HL-60 (cell line): ENCODE measurements at regions not wholly inside any gene's neighbourhood (a gene's known extent, or its start where the extent isn't known, plus 50 kb on each side); places are given as distances from the start of the nearest gene placed in this dataset.

Experiments
- DNase-seq, 2 experiments: peaks; one replicate each; pipeline ENCODE4 v3.0.0-alpha.2; 2010 to 2020; ENCODE audit warnings: low read depth in 1 of 2, low spot score in 1 of 2
- H3K27ac ChIP-seq: fragments of 250-450 bp; sonication (Bioruptor Pico); replicated peaks from 2 replicates; pipeline ENCODE4 v1.5.1; 2020; ENCODE audit warnings: mild to moderate bottlenecking, moderate library complexity
- H3K27me3 ChIP-seq: fragments of 250-450 bp; sonication (Bioruptor Pico); 2 replicates; pipeline ENCODE4 v1.5.1; 2021; ENCODE audit warnings: mild to moderate bottlenecking, moderate library complexity; ENCODE audit not compliant: insufficient read depth, poor library complexity, severe bottlenecking
- H3K4me3 ChIP-seq: replicated peaks from 2 replicates; pipeline ENCODE4 v1.5.1; 2011; ENCODE audit warnings: mild to moderate bottlenecking, control low read depth, low read length; ENCODE audit not compliant: insufficient read depth
- GABPA ChIP-seq: IDR thresholded peaks from 2 replicates; pipeline ENCODE4 v1.6.1; 2012; ENCODE audit warnings: low read depth
- POLR2AphosphoS5 ChIP-seq: IDR thresholded peaks from 2 replicates; pipeline ENCODE4 v1.6.1; 2012; ENCODE audit warnings: low read depth
- SPI1 ChIP-seq: IDR thresholded peaks from 2 replicates; pipeline ENCODE4 v1.6.1; 2012; ENCODE audit warnings: low read depth, mild to moderate bottlenecking, borderline replicate concordance
- TF ChIP-seq, protein P1 (sequence below): IDR thresholded peaks from 2 replicates; pipeline ENCODE4 v1.6.1; 2012; ENCODE audit warnings: low read depth; ENCODE audit not compliant: insufficient replicate concordance
- TF ChIP-seq, protein P2 (sequence below): IDR thresholded peaks from one replicate; pipeline ENCODE4 v1.5.1; 2011; ENCODE audit warnings: low read length, control low read depth, inconsistent platforms; ENCODE audit not compliant: insufficient read depth

GRCh38 chr3:77887611-77888010 is 847.7 kb downstream of the ROBO2 start:
- H3K27ac ChIP-seq = no peak overlapping the region
- H3K27me3 ChIP-seq = no peaks in the 10 kb centered on the region
- no peak for DNase-seq
- H3K4me3 ChIP-seq = no peak overlapping the region
- TF ChIP-seq SPI1 (no peak), GABPA (no peak)

GRCh38 chr3:77889616-77890015 is 849.7 kb downstream of the ROBO2 start:
- no peak for TF ChIP-seq POLR2AphosphoS5
- TF ChIP-seq, protein P1, sequence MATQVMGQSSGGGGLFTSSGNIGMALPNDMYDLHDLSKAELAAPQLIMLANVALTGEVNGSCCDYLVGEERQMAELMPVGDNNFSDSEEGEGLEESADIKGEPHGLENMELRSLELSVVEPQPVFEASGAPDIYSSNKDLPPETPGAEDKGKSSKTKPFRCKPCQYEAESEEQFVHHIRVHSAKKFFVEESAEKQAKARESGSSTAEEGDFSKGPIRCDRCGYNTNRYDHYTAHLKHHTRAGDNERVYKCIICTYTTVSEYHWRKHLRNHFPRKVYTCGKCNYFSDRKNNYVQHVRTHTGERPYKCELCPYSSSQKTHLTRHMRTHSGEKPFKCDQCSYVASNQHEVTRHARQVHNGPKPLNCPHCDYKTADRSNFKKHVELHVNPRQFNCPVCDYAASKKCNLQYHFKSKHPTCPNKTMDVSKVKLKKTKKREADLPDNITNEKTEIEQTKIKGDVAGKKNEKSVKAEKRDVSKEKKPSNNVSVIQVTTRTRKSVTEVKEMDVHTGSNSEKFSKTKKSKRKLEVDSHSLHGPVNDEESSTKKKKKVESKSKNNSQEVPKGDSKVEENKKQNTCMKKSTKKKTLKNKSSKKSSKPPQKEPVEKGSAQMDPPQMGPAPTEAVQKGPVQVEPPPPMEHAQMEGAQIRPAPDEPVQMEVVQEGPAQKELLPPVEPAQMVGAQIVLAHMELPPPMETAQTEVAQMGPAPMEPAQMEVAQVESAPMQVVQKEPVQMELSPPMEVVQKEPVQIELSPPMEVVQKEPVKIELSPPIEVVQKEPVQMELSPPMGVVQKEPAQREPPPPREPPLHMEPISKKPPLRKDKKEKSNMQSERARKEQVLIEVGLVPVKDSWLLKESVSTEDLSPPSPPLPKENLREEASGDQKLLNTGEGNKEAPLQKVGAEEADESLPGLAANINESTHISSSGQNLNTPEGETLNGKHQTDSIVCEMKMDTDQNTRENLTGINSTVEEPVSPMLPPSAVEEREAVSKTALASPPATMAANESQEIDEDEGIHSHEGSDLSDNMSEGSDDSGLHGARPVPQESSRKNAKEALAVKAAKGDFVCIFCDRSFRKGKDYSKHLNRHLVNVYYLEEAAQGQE = no peak
- no peak for TF ChIP-seq GABPA
- TF ChIP-seq SPI1 = no peak
- TF ChIP-seq, protein P2, sequence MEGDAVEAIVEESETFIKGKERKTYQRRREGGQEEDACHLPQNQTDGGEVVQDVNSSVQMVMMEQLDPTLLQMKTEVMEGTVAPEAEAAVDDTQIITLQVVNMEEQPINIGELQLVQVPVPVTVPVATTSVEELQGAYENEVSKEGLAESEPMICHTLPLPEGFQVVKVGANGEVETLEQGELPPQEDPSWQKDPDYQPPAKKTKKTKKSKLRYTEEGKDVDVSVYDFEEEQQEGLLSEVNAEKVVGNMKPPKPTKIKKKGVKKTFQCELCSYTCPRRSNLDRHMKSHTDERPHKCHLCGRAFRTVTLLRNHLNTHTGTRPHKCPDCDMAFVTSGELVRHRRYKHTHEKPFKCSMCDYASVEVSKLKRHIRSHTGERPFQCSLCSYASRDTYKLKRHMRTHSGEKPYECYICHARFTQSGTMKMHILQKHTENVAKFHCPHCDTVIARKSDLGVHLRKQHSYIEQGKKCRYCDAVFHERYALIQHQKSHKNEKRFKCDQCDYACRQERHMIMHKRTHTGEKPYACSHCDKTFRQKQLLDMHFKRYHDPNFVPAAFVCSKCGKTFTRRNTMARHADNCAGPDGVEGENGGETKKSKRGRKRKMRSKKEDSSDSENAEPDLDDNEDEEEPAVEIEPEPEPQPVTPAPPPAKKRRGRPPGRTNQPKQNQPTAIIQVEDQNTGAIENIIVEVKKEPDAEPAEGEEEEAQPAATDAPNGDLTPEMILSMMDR = no peak
- DNase-seq = no peak
- no peak overlapping the region for H3K27ac ChIP-seq
- no peak overlapping the region for H3K4me3 ChIP-seq
- no peaks in the 10 kb centered on the region for H3K27me3 ChIP-seq

DNA sequence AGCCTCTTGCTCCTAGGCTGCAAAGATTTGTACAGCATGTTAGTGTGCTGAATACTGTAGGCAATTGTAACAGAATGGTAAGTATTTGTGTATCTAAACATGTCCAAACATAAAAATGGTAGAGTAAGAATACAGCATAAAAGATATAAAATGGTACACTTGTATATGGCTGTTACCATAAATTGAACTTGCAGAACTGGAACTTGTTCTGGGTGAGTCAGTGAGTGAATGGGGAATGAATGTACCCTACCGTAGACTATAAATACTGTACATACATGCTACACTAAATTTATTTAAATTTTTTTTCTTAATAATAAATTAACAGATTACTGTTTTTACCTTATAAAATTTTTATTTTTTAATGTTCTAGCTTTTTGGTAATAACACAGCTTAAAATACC is 858.7 kb downstream of the ROBO2 start:
- TF ChIP-seq, protein P1 = no peak
- Histone ChIP-seq H3K4me3 (no peak overlapping the region), H3K27me3 (no peaks in the 10 kb centered on the region), H3K27ac (no peak overlapping the region)
- no peak for DNase-seq

DNA sequence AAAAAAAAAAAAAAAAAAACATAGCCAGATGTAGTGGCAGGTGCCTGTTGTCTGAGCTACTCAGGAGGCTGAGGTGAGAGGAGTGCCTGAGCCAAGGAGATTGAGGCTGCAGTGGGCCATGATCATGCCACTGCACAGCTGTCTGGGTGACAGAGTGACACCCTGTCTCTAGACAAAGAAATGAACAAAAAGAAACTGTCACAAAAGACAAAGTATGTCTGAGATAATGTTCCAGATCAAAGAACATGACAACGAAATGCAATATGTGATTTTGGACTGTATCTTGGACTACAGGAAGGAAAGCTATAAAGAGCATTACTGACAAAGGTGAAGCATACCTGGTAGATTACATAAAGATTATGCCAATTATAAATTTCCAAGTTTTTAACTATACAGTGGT is 862.8 kb downstream of the ROBO2 start:
- Histone ChIP-seq H3K27ac (no peak overlapping the region), H3K27me3 (no peaks in the 10 kb centered on the region), H3K4me3 (no peak overlapping the region)
- no peak for DNase-seq
- TF ChIP-seq, protein P2 = no peak
- TF ChIP-seq, protein P1 = no peak
- TF ChIP-seq POLR2AphosphoS5 = no peak
- no peak for TF ChIP-seq GABPA
- TF ChIP-seq SPI1 = no peak
